ENCODE measurements at regions not wholly inside any gene's neighbourhood (a gene's known extent, or its start where the extent isn't known, plus 50 kb on each side); places are given as distances from the start of the nearest gene placed in this dataset.

DNA sequence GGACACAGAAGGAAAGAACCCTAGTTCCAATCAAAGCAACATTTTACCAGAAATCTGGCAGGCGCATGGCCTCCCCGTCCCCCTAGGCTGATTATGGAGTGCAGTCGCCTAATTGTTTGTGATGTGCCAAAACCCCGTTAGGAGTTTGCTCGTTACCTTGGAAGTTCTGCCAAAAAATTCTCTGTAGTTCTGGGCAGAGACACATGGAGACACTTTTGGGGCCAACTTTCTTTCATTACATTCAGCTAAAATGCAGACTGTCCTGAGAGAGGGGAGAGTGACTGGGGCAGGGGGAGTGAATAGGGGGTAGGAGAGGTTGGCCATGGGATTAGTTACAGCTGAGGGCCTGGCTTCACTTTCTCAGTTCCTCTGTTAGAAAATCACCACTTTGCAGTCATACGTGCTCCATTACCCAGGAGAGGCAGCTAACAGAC lies 158.0 kb upstream of the NPVF start:
- Histone ChIP-seq H3K4me1 (replicated peaks in 1 of 2) (peaks cover 7 to 8% of the 10 kb centered on the region in 2 donors), H3K27ac (no peak overlapping the region)
- intact Hi-C loops (cut with DNase I): loop anchor here in 1 of 2 donors (5.0 to 10.0 kb wide), 3 partner anchors 72 to 466 kb away; no protein-coding TSS in a partner anchor

DNA sequence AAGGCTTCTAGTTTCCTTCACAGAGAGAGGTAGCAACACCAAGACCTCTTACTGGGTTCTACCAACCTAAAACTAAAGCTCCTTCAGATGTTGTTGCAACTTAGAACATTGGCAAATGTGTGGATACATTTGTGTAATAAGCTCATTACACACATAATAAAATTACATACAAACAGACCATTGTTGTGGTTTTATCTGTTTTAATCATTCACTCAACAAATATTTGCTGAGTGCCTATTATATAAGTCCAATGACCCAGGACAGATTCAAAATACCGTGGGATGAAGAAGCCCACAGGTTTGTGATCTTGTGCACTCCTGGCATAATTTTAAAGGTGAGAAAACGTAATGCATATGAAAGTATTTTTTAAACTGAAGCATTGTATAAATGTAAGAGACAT lies 160.4 kb upstream of the NPVF start:
- Histone ChIP-seq H3K9me3 (replicated peaks in 1 of 3) (no peaks in the 10 kb centered on the region), H3K36me3 (replicated peaks in 1 of 2) (no peaks in the 10 kb centered on the region)
- WGBS, 4 donors: 48 to 64% (median 57%) methylated on average over 2 of the region's 2 CpGs

More for the DNA sequence above, 158.0 kb upstream of the NPVF start:
- Histone ChIP-seq H3K27me3 (no peaks in the 10 kb centered on the region), H3K9me3 (replicated peaks in 1 of 3) (no peaks in the 10 kb centered on the region), H3K36me3 (replicated peaks in 1 of 2) (no peaks in the 10 kb centered on the region), H3K4me3 (no peak overlapping the region)
- 45 to 52% (median 48%) methylated on average over 6 of the region's 6 CpGs for WGBS, 4 donors
- peak in 1 of 7 donors; percentile 33 for DNase-seq
- TF ChIP-seq, protein P1, sequence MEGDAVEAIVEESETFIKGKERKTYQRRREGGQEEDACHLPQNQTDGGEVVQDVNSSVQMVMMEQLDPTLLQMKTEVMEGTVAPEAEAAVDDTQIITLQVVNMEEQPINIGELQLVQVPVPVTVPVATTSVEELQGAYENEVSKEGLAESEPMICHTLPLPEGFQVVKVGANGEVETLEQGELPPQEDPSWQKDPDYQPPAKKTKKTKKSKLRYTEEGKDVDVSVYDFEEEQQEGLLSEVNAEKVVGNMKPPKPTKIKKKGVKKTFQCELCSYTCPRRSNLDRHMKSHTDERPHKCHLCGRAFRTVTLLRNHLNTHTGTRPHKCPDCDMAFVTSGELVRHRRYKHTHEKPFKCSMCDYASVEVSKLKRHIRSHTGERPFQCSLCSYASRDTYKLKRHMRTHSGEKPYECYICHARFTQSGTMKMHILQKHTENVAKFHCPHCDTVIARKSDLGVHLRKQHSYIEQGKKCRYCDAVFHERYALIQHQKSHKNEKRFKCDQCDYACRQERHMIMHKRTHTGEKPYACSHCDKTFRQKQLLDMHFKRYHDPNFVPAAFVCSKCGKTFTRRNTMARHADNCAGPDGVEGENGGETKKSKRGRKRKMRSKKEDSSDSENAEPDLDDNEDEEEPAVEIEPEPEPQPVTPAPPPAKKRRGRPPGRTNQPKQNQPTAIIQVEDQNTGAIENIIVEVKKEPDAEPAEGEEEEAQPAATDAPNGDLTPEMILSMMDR (IDR thresholded peaks at IDR 0.05): no peak
- TF ChIP-seq POLR2A (IDR thresholded peaks at IDR 0.05): no peak

DNA sequence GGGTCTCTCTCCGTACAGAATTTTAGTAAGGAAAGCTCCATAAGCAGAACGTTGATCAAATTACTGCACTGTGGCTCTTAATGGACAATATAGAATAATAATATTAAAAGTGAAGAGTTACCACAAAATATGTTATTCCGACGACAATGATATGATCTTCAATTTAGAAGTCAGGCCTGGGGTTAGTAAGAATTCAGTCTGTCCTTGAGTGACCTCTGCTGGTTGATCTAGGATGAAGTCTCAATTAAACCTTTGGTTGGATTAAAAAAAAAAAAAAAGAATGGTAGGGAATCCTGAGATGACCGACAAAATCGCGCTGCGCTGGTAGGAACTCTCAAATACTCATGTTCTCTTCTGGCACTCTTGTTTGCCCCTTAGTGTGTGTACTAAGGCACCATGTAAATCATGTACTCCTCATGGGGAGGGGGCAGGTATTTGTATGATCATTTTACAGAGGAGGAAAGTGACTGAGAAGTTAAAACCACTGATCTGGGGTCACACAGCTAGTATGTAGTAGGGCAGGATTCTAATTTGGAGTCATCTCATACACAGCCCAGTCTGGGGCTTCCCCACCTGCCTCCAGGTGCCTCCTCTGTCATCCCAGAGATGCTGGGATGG lies 161.3 kb upstream of the NPVF start:
- intact Hi-C loops (cut with DNase I): loop anchor here (2.0 to 10.0 kb wide), 6 partner anchors 55 to 463 kb away; no protein-coding TSS in a partner anchor
- 8 to 16% (median 13%) methylated on average over 8 of the region's 8 CpGs for WGBS, 4 donors

More for the DNA sequence above, 160.4 kb upstream of the NPVF start:
- Histone ChIP-seq H3K27me3 (no peaks in the 10 kb centered on the region), H3K27ac (no peak overlapping the region), H3K4me1 (replicated peaks in 1 of 2) (peaks cover 25 to 31% of the 10 kb centered on the region in 2 donors), H3K4me3 (no peak overlapping the region)
- intact Hi-C loops (cut with DNase I): loop anchor here (2.0 to 10.0 kb wide), 4 partner anchors 74 to 464 kb away; no protein-coding TSS in a partner anchor
- no peak for DNase-seq
- no peak for TF ChIP-seq POLR2A (IDR thresholded peaks at IDR 0.05)
- TF ChIP-seq, protein P1 (IDR thresholded peaks at IDR 0.05): no peak

DNA sequence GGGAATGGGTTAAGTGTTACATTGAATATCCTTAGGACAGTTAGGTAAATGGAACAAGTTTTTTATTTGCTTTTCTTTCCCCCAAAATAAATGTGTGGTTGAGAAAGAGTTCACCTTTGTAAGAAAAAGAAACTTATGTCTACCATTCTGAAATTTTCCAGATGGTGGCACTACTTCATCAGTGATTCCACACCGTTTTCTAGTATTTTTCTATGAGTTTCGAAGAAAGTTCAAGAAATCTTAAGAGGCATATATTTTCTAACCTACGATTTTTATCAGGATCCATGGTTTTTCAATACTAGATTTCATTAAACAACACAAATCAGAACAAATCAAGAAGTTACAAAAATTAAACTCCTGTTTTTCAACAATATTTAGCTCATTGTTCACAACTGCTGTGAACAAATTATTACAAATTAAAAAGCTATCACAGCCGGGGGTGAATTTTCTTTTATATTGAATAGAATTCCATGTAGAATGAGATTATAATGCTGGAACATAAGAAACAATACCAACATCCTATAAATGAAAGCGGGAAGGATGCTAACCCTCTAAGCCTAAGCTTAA lies 163.1 kb upstream of the NPVF start:
- no peak overlapping the region for H3K4me3 ChIP-seq
- no peak overlapping the region for H3K27ac ChIP-seq
- H3K36me3 ChIP-seq (replicated peaks in 1 of 2): no peaks in the 10 kb centered on the region
- TF ChIP-seq POLR2A (IDR thresholded peaks at IDR 0.05): no peak
- TF ChIP-seq, protein P1 (IDR thresholded peaks at IDR 0.05): peak; percentile 26 to 89 (median 66)
- intact Hi-C loops (cut with DNase I): loop anchor here (5.0 to 10.0 kb wide), 2 partner anchors 53 to 171 kb away; no protein-coding TSS in a partner anchor
- peaks cover 21 to 24% of the 10 kb centered on the region in 2 donors for H3K4me1 ChIP-seq (replicated peaks in 1 of 2)
- no peak for DNase-seq
- 19 to 23% (median 21%) methylated on average over 5 of the region's 5 CpGs for WGBS, 4 donors
- H3K9me3 ChIP-seq (replicated peaks in 1 of 3): no peaks in the 10 kb centered on the region
- H3K27me3 ChIP-seq: no peaks in the 10 kb centered on the region

More for the DNA sequence above, 161.3 kb upstream of the NPVF start:
- no peaks in the 10 kb centered on the region for H3K27me3 ChIP-seq
- H3K4me3 ChIP-seq: no peak overlapping the region
- H3K9me3 ChIP-seq (replicated peaks in 1 of 3): no peaks in the 10 kb centered on the region
- H3K27ac ChIP-seq: no peak overlapping the region
- H3K4me1 ChIP-seq (replicated peaks in 1 of 2): peaks cover 25 to 32% of the 10 kb centered on the region in 2 donors
- TF ChIP-seq, protein P1 (IDR thresholded peaks at IDR 0.05): peak; percentile 56 to 91 (median 74)
- TF ChIP-seq POLR2A (IDR thresholded peaks at IDR 0.05): no peak
- H3K36me3 ChIP-seq (replicated peaks in 1 of 2): no peaks in the 10 kb centered on the region
- peak in 5 of 7 donors; percentile 39 to 54 (median 46) for DNase-seq

All from adrenal gland (tissue), 9 donors.